SK-N-SH (cell line): ENCODE measurements at regions not wholly inside any gene's neighbourhood (a gene's known extent, or its start where the extent isn't known, plus 50 kb on each side); places are given as distances from the start of the nearest gene placed in this dataset.

Experiments used
- YY1 ChIP-seq: IDR thresholded peaks from 2 replicates; pipeline ENCODE4 v1.4.0; 2012; ENCODE audit warnings: low read depth, mild to moderate bottlenecking
- TF ChIP-seq, protein P1 (sequence below): fragments of 200-600 bp; sonication (generic); IDR thresholded peaks from 2 replicates; pipeline ENCODE4 v1.6.1; 2017; ENCODE audit warnings: antibody characterized with exemption, mild to moderate bottlenecking, moderate library complexity

- no peak for TF ChIP-seq YY1
- TF ChIP-seq, protein P1, sequence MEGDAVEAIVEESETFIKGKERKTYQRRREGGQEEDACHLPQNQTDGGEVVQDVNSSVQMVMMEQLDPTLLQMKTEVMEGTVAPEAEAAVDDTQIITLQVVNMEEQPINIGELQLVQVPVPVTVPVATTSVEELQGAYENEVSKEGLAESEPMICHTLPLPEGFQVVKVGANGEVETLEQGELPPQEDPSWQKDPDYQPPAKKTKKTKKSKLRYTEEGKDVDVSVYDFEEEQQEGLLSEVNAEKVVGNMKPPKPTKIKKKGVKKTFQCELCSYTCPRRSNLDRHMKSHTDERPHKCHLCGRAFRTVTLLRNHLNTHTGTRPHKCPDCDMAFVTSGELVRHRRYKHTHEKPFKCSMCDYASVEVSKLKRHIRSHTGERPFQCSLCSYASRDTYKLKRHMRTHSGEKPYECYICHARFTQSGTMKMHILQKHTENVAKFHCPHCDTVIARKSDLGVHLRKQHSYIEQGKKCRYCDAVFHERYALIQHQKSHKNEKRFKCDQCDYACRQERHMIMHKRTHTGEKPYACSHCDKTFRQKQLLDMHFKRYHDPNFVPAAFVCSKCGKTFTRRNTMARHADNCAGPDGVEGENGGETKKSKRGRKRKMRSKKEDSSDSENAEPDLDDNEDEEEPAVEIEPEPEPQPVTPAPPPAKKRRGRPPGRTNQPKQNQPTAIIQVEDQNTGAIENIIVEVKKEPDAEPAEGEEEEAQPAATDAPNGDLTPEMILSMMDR = no peak
Measured at GRCh38 chr2:83615511-83615910, 843.6 kb downstream of the SUCLG1 start.
